ENCODE measurements at regions not wholly inside any gene's neighbourhood (a gene's known extent, or its start where the extent isn't known, plus 50 kb on each side); places are given as distances from the start of the nearest gene placed in this dataset.

GRCh38 chr5:34570143-34570542 is 86.0 kb upstream of the RAI14 start:
- DNase-seq = no peak

GRCh38 chr5:34570721-34571676 is 85.1 kb upstream of the RAI14 start:
- peak; percentile 60 for DNase-seq

GRCh38 chr5:34571677-34572041 is 84.5 kb upstream of the RAI14 start:
- peak; percentile 51 for DNase-seq

GRCh38 chr5:34574936-34575467 is 81.1 kb upstream of the RAI14 start:
- DNase-seq = no peak

- DNase-seq = no peak
These were observed 79.0 kb upstream of the RAI14 start for GRCh38 chr5:34576891-34577666.

GRCh38 chr5:34578962-34579361 is 77.2 kb upstream of the RAI14 start:
- no peak for DNase-seq

- DNase-seq = no peak
These were observed 75.1 kb upstream of the RAI14 start for GRCh38 chr5:34580983-34581382.

GRCh38 chr5:34582371-34582770 is 73.8 kb upstream of the RAI14 start:
- no peak for DNase-seq

- no peak for DNase-seq
These were observed 73.0 kb upstream of the RAI14 start for GRCh38 chr5:34583167-34583566.

- no peak for DNase-seq
These were observed 72.0 kb upstream of the RAI14 start for GRCh38 chr5:34584165-34584564.

- DNase-seq = no peak
These were observed 70.5 kb upstream of the RAI14 start for GRCh38 chr5:34585601-34586104.

GRCh38 chr5:34586117-34586885 is 69.8 kb upstream of the RAI14 start:
- peak; percentile 55 for DNase-seq

GRCh38 chr5:34587355-34588241 is 68.5 kb upstream of the RAI14 start:
- DNase-seq = peak; percentile 29

- no peak for DNase-seq
These were observed 66.3 kb upstream of the RAI14 start for GRCh38 chr5:34589832-34590231.

- DNase-seq = no peak
These were observed 64.4 kb upstream of the RAI14 start for GRCh38 chr5:34591723-34592122.

GRCh38 chr5:34597034-34598027 is 58.8 kb upstream of the RAI14 start:
- DNase-seq = no peak

GRCh38 chr5:34598177-34598794 is 57.8 kb upstream of the RAI14 start:
- peak; percentile 83 for DNase-seq

- DNase-seq = no peak
These were observed 56.5 kb upstream of the RAI14 start for GRCh38 chr5:34599471-34600117.

GRCh38 chr5:34600118-34600493 is 56.0 kb upstream of the RAI14 start:
- no peak for DNase-seq
